ENCODE measurements at regions not wholly inside any gene's neighbourhood (a gene's known extent, or its start where the extent isn't known, plus 50 kb on each side); places are given as distances from the start of the nearest gene placed in this dataset.
"Not testable (repeated sequence)": the region's sequence is repeated elsewhere in the genome, so short reads cannot be mapped to it uniquely, and the experiment has no call there.

GRCh38 chr10:29217292-29217738 lies 71.6 kb upstream of the LYZL1 start:
- no peak for DNase-seq (ENCODE audit: low read depth in 4 of 4, low spot score in 2 of 4)

- no peak for DNase-seq (ENCODE audit: low read depth in 4 of 4, low spot score in 2 of 4)
Measured at GRCh38 chr10:29223326-29223725, 65.5 kb upstream of the LYZL1 start.

GRCh38 chr10:29224631-29225030 lies 64.2 kb upstream of the LYZL1 start:
- no peak for DNase-seq (ENCODE audit: low read depth in 4 of 4, low spot score in 2 of 4)

GRCh38 chr10:29227201-29227600 lies 61.7 kb upstream of the LYZL1 start:
- DNase-seq (ENCODE audit: low read depth in 4 of 4, low spot score in 2 of 4), result no peak

GRCh38 chr10:29228562-29228961 lies 60.3 kb upstream of the LYZL1 start:
- DNase-seq (ENCODE audit: low read depth in 4 of 4, low spot score in 2 of 4), result no peak

DNA sequence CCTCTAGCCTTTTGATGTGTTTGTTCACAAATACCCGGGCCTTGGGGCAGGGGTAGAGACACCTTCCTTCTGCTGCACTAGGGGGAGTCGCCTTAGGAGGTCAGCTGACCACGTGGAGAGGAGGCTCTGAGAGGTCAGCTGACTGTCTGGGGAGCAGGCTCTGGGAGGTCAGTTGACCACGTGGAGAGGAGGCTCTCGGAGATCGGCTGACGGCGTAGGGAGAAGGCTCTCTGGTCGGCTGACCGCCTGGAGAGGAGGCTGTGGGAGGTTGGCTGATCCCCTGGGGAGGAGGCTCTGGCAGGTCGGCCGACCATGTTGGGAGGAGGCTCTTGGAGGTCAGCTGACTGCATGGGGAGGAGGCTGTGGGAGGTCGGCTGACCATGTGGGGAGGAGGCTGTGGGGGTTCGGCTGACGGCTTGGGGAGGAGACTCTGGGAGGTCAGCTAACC lies 59.6 kb upstream of the LYZL1 start:
- no peak for DNase-seq (ENCODE audit: low read depth in 4 of 4, low spot score in 2 of 4)

GRCh38 chr10:29236910-29237309 lies 52.0 kb upstream of the LYZL1 start:
- DNase-seq (ENCODE audit: low read depth in 4 of 4, low spot score in 2 of 4), result not testable (repeated sequence)

GRCh38 chr10:29237786-29238185 lies 51.1 kb upstream of the LYZL1 start:
- no peak for DNase-seq (ENCODE audit: low read depth in 4 of 4, low spot score in 2 of 4)

- no peak for DNase-seq (ENCODE audit: low read depth in 4 of 4, low spot score in 2 of 4)
Measured at GRCh38 chr10:29238523-29239135, 50.2 kb upstream of the LYZL1 start.
